ENCODE measurements at regions not wholly inside any gene's neighbourhood (a gene's known extent, or its start where the extent isn't known, plus 50 kb on each side); places are given as distances from the start of the nearest gene placed in this dataset.

GRCh38 chr12:88882662-88883061 is 302.4 kb upstream of the KITLG start:
- Histone ChIP-seq H3K36me3 (no peaks in the 10 kb centered on the region), H3K4me1 (no peaks in the 10 kb centered on the region), H3K27me3 (no peaks in the 10 kb centered on the region), H3K4me3 (no peak overlapping the region), H3K27ac (no peak overlapping the region), H3K9me3 (no peaks in the 10 kb centered on the region)
- no peak for DNase-seq
- intact Hi-C loops (cut with DNase I; ENCODE audit: low total_unique reads), result no loop called here
- no peak for TF ChIP-seq POLR2A (IDR thresholded peaks at IDR 0.05)
- TF ChIP-seq, protein P1, sequence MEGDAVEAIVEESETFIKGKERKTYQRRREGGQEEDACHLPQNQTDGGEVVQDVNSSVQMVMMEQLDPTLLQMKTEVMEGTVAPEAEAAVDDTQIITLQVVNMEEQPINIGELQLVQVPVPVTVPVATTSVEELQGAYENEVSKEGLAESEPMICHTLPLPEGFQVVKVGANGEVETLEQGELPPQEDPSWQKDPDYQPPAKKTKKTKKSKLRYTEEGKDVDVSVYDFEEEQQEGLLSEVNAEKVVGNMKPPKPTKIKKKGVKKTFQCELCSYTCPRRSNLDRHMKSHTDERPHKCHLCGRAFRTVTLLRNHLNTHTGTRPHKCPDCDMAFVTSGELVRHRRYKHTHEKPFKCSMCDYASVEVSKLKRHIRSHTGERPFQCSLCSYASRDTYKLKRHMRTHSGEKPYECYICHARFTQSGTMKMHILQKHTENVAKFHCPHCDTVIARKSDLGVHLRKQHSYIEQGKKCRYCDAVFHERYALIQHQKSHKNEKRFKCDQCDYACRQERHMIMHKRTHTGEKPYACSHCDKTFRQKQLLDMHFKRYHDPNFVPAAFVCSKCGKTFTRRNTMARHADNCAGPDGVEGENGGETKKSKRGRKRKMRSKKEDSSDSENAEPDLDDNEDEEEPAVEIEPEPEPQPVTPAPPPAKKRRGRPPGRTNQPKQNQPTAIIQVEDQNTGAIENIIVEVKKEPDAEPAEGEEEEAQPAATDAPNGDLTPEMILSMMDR (IDR thresholded peaks at IDR 0.05), result no peak

DNA sequence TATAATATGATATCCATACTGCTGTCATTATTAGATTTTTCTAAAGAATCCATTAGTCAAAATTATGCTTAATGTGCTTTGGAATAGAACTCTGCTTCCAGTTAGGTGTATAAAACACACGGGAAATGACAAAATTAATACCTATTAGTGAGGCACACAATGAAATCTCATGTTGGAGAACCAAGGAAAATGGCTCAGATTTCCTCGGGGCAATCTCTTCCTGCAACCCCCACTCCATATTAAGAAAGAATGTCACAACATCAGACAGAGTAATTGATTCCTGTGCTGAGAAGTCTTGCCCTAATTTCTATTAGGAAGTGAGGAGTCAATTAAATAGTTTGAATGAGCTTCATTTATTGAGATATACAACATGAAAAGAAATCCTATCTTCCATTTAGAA is 299.8 kb upstream of the KITLG start:
- intact Hi-C loops (cut with DNase I; ENCODE audit: low total_unique reads), result no loop called here
- no peaks in the 10 kb centered on the region for H3K27me3 ChIP-seq

DNA sequence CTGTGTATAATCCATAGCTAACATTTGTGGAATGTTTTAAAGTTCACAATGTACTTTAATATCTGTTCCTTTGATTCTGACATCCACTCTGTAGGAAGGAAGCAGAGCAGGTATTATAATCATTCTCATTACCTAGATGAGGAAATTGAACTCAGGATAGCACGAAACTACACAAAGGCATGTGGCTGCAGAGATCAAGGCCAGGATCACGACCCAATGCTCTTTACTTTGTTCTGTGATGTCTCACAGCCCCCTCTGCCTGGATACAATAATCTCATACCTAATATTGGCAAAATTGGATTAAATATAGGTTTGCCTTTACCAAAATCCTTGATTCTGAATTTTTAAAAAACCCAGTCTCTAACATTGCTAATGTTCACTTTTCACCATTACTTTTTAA is 298.0 kb upstream of the KITLG start:
- H3K4me3 ChIP-seq, result no peak overlapping the region
- TF ChIP-seq, protein P1 (IDR thresholded peaks at IDR 0.05), result no peak
- no peak for TF ChIP-seq POLR2A (IDR thresholded peaks at IDR 0.05)
- H3K27ac ChIP-seq, result no peak overlapping the region
- H3K36me3 ChIP-seq, result no peaks in the 10 kb centered on the region
- no peak for DNase-seq
- H3K27me3 ChIP-seq, result no peaks in the 10 kb centered on the region
- intact Hi-C loops (cut with DNase I; ENCODE audit: low total_unique reads), result no loop called here
- no peaks in the 10 kb centered on the region for H3K4me1 ChIP-seq
- H3K9me3 ChIP-seq, result no peaks in the 10 kb centered on the region

More for the DNA sequence above, 299.8 kb upstream of the KITLG start:
- no peak overlapping the region for H3K27ac ChIP-seq
- DNase-seq, result no peak
- no peak overlapping the region for H3K4me3 ChIP-seq
- no peaks in the 10 kb centered on the region for H3K36me3 ChIP-seq
- H3K9me3 ChIP-seq, result no peaks in the 10 kb centered on the region
- no peak for TF ChIP-seq POLR2A (IDR thresholded peaks at IDR 0.05)
- TF ChIP-seq, protein P1 (IDR thresholded peaks at IDR 0.05), result no peak
- H3K4me1 ChIP-seq, result no peaks in the 10 kb centered on the region

DNA sequence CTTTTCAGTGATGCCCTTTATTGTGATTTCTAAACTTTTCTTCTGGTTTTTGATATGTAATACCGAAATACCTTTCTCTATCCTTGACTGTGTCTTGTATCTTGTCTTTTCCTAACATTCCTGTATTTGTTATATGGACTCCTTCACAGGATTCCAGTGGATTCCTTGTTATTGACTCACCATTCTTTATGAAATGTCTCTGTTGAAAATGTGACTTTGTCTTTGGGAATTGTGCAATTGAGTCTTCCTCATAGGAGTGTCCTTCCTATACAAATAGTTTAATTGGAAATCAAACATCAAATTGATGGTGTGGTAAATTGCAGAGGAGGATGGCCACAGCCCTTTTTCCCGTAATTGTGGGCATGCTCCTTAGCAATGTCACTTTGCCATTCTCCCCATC is 296.6 kb upstream of the KITLG start:
- no peak for DNase-seq
- Histone ChIP-seq H3K9me3 (no peaks in the 10 kb centered on the region), H3K27ac (no peak overlapping the region), H3K27me3 (no peaks in the 10 kb centered on the region), H3K4me3 (no peak overlapping the region), H3K4me1 (no peaks in the 10 kb centered on the region), H3K36me3 (no peaks in the 10 kb centered on the region)
- intact Hi-C loops (cut with DNase I; ENCODE audit: low total_unique reads), result no loop called here
- TF ChIP-seq, protein P1 (IDR thresholded peaks at IDR 0.05), result no peak
- TF ChIP-seq POLR2A (IDR thresholded peaks at IDR 0.05), result no peak

DNA sequence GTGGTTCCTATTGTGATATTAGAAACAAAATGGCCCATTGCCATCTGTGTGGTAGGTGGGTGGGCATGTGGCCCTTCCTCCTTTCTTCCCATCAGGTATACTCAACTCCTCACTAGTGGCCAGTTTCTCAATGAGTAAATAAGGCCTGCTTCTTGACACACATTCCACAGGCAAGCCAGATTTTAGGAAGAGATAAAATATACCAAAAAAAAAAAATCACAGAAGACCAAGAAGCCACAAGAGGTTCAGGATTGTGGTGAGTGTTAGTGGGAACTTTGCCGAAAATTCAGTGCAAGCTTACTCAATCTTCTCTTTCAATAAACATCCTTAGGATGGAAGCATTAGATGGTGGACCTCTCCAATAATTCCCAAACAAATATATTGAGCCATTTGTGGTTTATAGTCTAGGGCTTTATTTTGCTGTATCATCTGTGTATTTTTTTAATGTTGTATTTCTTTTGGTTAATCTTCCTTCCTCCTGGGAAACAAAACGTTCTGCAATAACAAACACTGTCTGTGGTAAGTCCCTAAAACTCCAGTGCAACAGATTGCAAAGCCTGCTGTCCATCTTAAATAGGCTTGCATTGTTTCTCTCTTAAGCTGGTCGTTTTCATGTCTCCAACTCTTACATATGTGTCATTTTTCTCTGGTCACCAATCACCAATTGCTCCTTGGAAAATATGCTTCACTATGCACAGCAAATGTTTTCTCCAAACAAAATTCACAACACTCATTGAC is 289.9 kb upstream of the KITLG start:
- Histone ChIP-seq H3K4me1 (no peaks in the 10 kb centered on the region), H3K27me3 (no peaks in the 10 kb centered on the region), H3K9me3 (no peaks in the 10 kb centered on the region), H3K4me3 (no peak overlapping the region), H3K27ac (no peak overlapping the region), H3K36me3 (no peaks in the 10 kb centered on the region)
- no peak for DNase-seq
- intact Hi-C loops (cut with DNase I; ENCODE audit: low total_unique reads), result no loop called here
- no peak for TF ChIP-seq POLR2A (IDR thresholded peaks at IDR 0.05)
- TF ChIP-seq, protein P1 (IDR thresholded peaks at IDR 0.05), result no peak
